Pancreas (tissue), 10 donors: ENCODE measurements at regions not wholly inside any gene's neighbourhood (a gene's known extent, or its start where the extent isn't known, plus 50 kb on each side); places are given as distances from the start of the nearest gene placed in this dataset.

Source experiments
- ATAC-seq, 4 donors: fragments of 200-7000 bp; cut with Tn5 transposase; one replicate each; pipeline versions ENCODE4 v1.8.0 to v1.9.1; 2020; ENCODE audit warnings: mild to moderate bottlenecking in 4 of 4, moderate library complexity in 4 of 4
- DNase-seq, 6 donors: peaks; one replicate each; pipeline ENCODE4 v3.0.0-alpha.2; 2020
- FAIRE-seq: peaks from 2 replicates; lab custom pipeline; 2012; peaks lifted over from hg19 to GRCh38; lab: Jason Lieb, UNC
- H3K27ac ChIP-seq, 4 donors: fragments of 200-600 bp; sonication (generic); 1 replicate in 3 of 4; 2 replicates in 1 of 4; pipeline versions ENCODE4 v1.5.0 to v1.8.0; 2020
- H3K27me3 ChIP-seq, 4 donors: fragments of 200-600 bp; one replicate each; pipeline ENCODE4 v1.8.0; 2021
- H3K36me3 ChIP-seq, 3 donors: fragments of 200-600 bp; sonication (generic) in 1 of 3; one replicate each; pipeline versions ENCODE4 v1.5.0 to v1.8.0; 2020 to 2021
- H3K4me1 ChIP-seq, 3 donors: fragments of 200-600 bp; one replicate each; pipeline ENCODE4 v1.8.0; 2021
- H3K4me3 ChIP-seq, 4 donors: fragments of 200-600 bp; sonication (generic) in 2 of 4; one replicate each; pipeline versions ENCODE4 v1.5.0 to v1.8.0; 2020 to 2021
- H3K9me3 ChIP-seq, 4 donors: fragments of 200-600 bp; one replicate each; pipeline ENCODE4 v1.8.0; 2021
- CTCF ChIP-seq, 4 donors: fragments of 200-600 bp; sonication (generic) in 3 of 4; IDR thresholded peaks; one replicate each; pipeline versions ENCODE4 v1.5.0 to v1.8.0; 2021; ENCODE audit warnings: antibody characterized with exemption in 4 of 4
- WGBS, 2 donors: extraction: QIAGEN DNeasy Blood & Tissue Kit; methylation state at CpG; one replicate each; pipeline ENCODE4 v1.1.7; 2013; 5-methylcytosine and 5-hydroxymethylcytosine counted together
- intact Hi-C, 3 donors: fragments of 100-400 bp; cut with DNase I; formaldehyde crosslinking; loops; one replicate each; pipeline versions ENCODE4 v1.11.1 to v1.14.2; 2022
- donor health status: healthy with polysubstance abuse.
- donor health status: DM: no; HTN: no; CAD: no; lungs with moderate emphysema.
- donor health status: DM: no; HTN: no; CAD: no.
- donor health status: control.
- donor health status: control.
- donor health status: Bipolar disorder and iron deficiency.
- donor health status: DM: yes; HTN: yes; CAD: no.
- donor health status: DM: no; HTN: no; CAD: no.
- donor health status: DM: no; HTN: no; CAD: no.
- donor health status: DM: yes; HTN: yes; CAD: no.

GRCh38 chr5:115417076-115417475 is 120.6 kb upstream of the CCDC112 start:
- 93 to 94% methylated on average over 3 of the region's 3 CpGs for WGBS, 2 donors

GRCh38 chr5:115415143-115415491 is 118.7 kb upstream of the CCDC112 start:
- Histone ChIP-seq H3K27ac (no peak overlapping the region), H3K4me3 (no peak overlapping the region), H3K9me3 (no peaks in the 10 kb centered on the region), H3K27me3 (no peaks in the 10 kb centered on the region), H3K36me3 (no peaks in the 10 kb centered on the region), H3K4me1 (no peaks in the 10 kb centered on the region)
- 72 to 81% methylated on average over 1 of the region's 1 CpG for WGBS, 2 donors
- no peak for DNase-seq
- intact Hi-C loops = no loop called here
- ATAC-seq = peak in 3 of 4 donors; percentile 66 to 77 (median 72)
- no peak for FAIRE-seq
- no peak for TF ChIP-seq CTCF (IDR thresholded peaks at IDR 0.05)

More at GRCh38 chr5:115417076-115417475, 120.6 kb upstream of the CCDC112 start:
- H3K4me1 ChIP-seq = no peaks in the 10 kb centered on the region
- no peaks in the 10 kb centered on the region for H3K36me3 ChIP-seq
- no peaks in the 10 kb centered on the region for H3K9me3 ChIP-seq
- intact Hi-C loops = no loop called here
- DNase-seq (no peak), ATAC-seq (no peak), FAIRE-seq (no peak)
- no peaks in the 10 kb centered on the region for H3K27me3 ChIP-seq
- TF ChIP-seq CTCF (IDR thresholded peaks at IDR 0.05) = no peak
- H3K4me3 ChIP-seq = no peak overlapping the region
- H3K27ac ChIP-seq = no peak overlapping the region

GRCh38 chr5:115414406-115415142 is 118.1 kb upstream of the CCDC112 start:
- Histone ChIP-seq H3K27ac (no peak overlapping the region), H3K36me3 (no peaks in the 10 kb centered on the region), H3K27me3 (no peaks in the 10 kb centered on the region), H3K4me1 (no peaks in the 10 kb centered on the region), H3K4me3 (no peak overlapping the region), H3K9me3 (no peaks in the 10 kb centered on the region)
- FAIRE-seq (no peak), ATAC-seq (peak in 2 of 4 donors; percentile 51 to 69), DNase-seq (no peak)
- intact Hi-C loops = no loop called here
- TF ChIP-seq CTCF (IDR thresholded peaks at IDR 0.05) = no peak
- 90 to 94% methylated on average over 5 of the region's 5 CpGs for WGBS, 2 donors

GRCh38 chr5:115413651-115414050 is 117.2 kb upstream of the CCDC112 start:
- Histone ChIP-seq H3K9me3 (no peaks in the 10 kb centered on the region), H3K36me3 (no peaks in the 10 kb centered on the region), H3K27ac (no peak overlapping the region), H3K4me1 (no peaks in the 10 kb centered on the region), H3K27me3 (no peaks in the 10 kb centered on the region), H3K4me3 (no peak overlapping the region)
- ATAC-seq = no peak
- no peak for TF ChIP-seq CTCF (IDR thresholded peaks at IDR 0.05)
- no peak for DNase-seq
- no peak for FAIRE-seq
- intact Hi-C loops = no loop called here
- 93 to 94% methylated on average over 1 of the region's 1 CpG for WGBS, 2 donors

GRCh38 chr5:115409094-115409493 is 112.6 kb upstream of the CCDC112 start:
- Histone ChIP-seq H3K9me3 (no peaks in the 10 kb centered on the region), H3K4me1 (no peaks in the 10 kb centered on the region), H3K27ac (no peak overlapping the region), H3K4me3 (no peak overlapping the region), H3K36me3 (no peaks in the 10 kb centered on the region), H3K27me3 (no peaks in the 10 kb centered on the region)
- no peak for ATAC-seq
- intact Hi-C loops = no loop called here
- WGBS, 2 donors = 82 to 92% methylated on average over 2 of the region's 2 CpGs
- no peak for FAIRE-seq
- no peak for TF ChIP-seq CTCF (IDR thresholded peaks at IDR 0.05)
- DNase-seq = no peak
